SK-N-SH (cell line): ENCODE measurements at regions not wholly inside any gene's neighbourhood (a gene's known extent, or its start where the extent isn't known, plus 50 kb on each side); places are given as distances from the start of the nearest gene placed in this dataset.

ENCODE experiments used
- EP300 ChIP-seq, 2 experiments: IDR thresholded peaks; 2 replicates each; pipeline versions ENCODE4 v1.4.0 to v1.6.1; 2012; ENCODE audit warnings: borderline replicate concordance in 1 of 2, low read depth in 1 of 2, low read length in 1 of 2
- MEF2A ChIP-seq: IDR thresholded peaks from 2 replicates; pipeline ENCODE4 v1.4.0; 2012; ENCODE audit warnings: low read depth, borderline replicate concordance
- RAD21 ChIP-seq: IDR thresholded peaks from 2 replicates; pipeline ENCODE4 v1.6.1; 2012; ENCODE audit warnings: mild to moderate bottlenecking, low read length
- TF ChIP-seq, protein P1 (sequence below): IDR thresholded peaks from 2 replicates; pipeline ENCODE4 v1.6.1; 2012; ENCODE audit warnings: mild to moderate bottlenecking, low read depth, low read length, moderate library complexity
- TF ChIP-seq, protein P2 (sequence below): fragments of 200-600 bp; sonication (generic); IDR thresholded peaks from 2 replicates; pipeline ENCODE4 v1.6.1; 2017; ENCODE audit warnings: antibody characterized with exemption, mild to moderate bottlenecking, moderate library complexity
- TF ChIP-seq, protein P3 (sequence below): IDR thresholded peaks from 2 replicates; pipeline ENCODE4 v1.4.0; 2012; ENCODE audit warnings: low read depth

DNA sequence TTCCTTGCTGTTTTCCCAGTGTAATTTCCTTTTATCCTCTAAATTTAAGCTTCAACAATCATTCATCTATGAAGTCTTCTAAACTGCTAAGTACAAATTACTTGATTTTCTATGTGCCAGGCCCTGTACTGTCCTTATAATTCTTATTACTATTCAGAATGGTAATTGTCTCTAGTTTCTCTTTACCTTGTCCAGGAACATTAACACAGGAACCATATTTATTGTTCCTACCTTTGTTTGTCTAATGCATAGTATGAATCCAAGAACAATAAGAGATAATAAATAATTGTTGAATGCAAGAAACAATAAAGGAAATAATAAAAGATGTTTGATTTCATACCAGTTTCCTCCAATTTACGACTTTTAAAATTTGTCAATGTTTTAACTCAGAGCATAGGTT is 1083.2 kb downstream of the ROBO2 start:
- TF ChIP-seq MEF2A (no peak), RAD21 (no peak), EP300 (IDR thresholded peaks at IDR 0.05; ENCODE audit: borderline replicate concordance in 1 of 2, low read depth in 1 of 2, low read length in 1 of 2) (no peak)
- TF ChIP-seq, protein P1, sequence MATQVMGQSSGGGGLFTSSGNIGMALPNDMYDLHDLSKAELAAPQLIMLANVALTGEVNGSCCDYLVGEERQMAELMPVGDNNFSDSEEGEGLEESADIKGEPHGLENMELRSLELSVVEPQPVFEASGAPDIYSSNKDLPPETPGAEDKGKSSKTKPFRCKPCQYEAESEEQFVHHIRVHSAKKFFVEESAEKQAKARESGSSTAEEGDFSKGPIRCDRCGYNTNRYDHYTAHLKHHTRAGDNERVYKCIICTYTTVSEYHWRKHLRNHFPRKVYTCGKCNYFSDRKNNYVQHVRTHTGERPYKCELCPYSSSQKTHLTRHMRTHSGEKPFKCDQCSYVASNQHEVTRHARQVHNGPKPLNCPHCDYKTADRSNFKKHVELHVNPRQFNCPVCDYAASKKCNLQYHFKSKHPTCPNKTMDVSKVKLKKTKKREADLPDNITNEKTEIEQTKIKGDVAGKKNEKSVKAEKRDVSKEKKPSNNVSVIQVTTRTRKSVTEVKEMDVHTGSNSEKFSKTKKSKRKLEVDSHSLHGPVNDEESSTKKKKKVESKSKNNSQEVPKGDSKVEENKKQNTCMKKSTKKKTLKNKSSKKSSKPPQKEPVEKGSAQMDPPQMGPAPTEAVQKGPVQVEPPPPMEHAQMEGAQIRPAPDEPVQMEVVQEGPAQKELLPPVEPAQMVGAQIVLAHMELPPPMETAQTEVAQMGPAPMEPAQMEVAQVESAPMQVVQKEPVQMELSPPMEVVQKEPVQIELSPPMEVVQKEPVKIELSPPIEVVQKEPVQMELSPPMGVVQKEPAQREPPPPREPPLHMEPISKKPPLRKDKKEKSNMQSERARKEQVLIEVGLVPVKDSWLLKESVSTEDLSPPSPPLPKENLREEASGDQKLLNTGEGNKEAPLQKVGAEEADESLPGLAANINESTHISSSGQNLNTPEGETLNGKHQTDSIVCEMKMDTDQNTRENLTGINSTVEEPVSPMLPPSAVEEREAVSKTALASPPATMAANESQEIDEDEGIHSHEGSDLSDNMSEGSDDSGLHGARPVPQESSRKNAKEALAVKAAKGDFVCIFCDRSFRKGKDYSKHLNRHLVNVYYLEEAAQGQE = no peak
- TF ChIP-seq, protein P2, sequence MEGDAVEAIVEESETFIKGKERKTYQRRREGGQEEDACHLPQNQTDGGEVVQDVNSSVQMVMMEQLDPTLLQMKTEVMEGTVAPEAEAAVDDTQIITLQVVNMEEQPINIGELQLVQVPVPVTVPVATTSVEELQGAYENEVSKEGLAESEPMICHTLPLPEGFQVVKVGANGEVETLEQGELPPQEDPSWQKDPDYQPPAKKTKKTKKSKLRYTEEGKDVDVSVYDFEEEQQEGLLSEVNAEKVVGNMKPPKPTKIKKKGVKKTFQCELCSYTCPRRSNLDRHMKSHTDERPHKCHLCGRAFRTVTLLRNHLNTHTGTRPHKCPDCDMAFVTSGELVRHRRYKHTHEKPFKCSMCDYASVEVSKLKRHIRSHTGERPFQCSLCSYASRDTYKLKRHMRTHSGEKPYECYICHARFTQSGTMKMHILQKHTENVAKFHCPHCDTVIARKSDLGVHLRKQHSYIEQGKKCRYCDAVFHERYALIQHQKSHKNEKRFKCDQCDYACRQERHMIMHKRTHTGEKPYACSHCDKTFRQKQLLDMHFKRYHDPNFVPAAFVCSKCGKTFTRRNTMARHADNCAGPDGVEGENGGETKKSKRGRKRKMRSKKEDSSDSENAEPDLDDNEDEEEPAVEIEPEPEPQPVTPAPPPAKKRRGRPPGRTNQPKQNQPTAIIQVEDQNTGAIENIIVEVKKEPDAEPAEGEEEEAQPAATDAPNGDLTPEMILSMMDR = no peak
- TF ChIP-seq, protein P3, sequence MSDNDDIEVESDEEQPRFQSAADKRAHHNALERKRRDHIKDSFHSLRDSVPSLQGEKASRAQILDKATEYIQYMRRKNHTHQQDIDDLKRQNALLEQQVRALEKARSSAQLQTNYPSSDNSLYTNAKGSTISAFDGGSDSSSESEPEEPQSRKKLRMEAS = no peak
